Loucy (cell line): ENCODE measurements at regions not wholly inside any gene's neighbourhood (a gene's known extent, or its start where the extent isn't known, plus 50 kb on each side); places are given as distances from the start of the nearest gene placed in this dataset.

Source experiments
- EZH2phosphoT487 ChIP-seq: fragments of 200-600 bp; IDR thresholded peaks from 2 replicates; pipeline ENCODE4 v1.6.1; 2018; ENCODE audit warnings: antibody characterized with exemption, mild to moderate bottlenecking, moderate library complexity, borderline replicate concordance
- TF ChIP-seq, protein P1 (sequence below): fragments of 200-600 bp; sonication (generic); conservative IDR thresholded peaks from 2 replicates; pipeline ENCODE4 v1.5.1; 2014; ENCODE audit warnings: mild to moderate bottlenecking, antibody characterized with exemption, low read length

DNA sequence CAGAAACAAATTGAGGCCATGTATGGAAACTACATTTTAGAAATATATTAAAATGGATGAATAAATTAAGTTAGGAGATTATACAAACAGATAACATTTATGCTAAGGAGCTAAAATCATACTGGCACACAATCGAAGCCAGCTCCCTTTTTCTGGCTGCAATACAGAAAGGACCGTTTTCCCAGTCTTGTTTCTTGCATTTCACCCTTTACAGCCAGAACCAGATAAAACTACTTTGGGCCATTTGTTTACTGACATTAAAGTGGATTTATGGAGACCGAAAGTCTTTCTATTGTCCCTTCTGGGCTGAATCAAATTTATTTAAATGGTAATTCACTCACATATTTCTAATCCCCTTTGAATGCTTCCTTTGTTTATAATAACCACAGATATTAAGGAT lies 50.1 kb upstream of the CNTN3 start:
- TF ChIP-seq, protein P1, sequence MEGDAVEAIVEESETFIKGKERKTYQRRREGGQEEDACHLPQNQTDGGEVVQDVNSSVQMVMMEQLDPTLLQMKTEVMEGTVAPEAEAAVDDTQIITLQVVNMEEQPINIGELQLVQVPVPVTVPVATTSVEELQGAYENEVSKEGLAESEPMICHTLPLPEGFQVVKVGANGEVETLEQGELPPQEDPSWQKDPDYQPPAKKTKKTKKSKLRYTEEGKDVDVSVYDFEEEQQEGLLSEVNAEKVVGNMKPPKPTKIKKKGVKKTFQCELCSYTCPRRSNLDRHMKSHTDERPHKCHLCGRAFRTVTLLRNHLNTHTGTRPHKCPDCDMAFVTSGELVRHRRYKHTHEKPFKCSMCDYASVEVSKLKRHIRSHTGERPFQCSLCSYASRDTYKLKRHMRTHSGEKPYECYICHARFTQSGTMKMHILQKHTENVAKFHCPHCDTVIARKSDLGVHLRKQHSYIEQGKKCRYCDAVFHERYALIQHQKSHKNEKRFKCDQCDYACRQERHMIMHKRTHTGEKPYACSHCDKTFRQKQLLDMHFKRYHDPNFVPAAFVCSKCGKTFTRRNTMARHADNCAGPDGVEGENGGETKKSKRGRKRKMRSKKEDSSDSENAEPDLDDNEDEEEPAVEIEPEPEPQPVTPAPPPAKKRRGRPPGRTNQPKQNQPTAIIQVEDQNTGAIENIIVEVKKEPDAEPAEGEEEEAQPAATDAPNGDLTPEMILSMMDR: no peak
- no peak for TF ChIP-seq EZH2phosphoT487
